A673 (cell line): ENCODE measurements at regions not wholly inside any gene's neighbourhood (a gene's known extent, or its start where the extent isn't known, plus 50 kb on each side); places are given as distances from the start of the nearest gene placed in this dataset.

Source experiments
- BruUV-seq: library from RNA; stranded (reverse); fragments of 400-500 nt; replicated peaks from 2 replicates; lab custom pipeline; 2021; lab: Mats Ljungman, UMichigan
- CTCF ChIA-PET: fragments of 300-600 bp; sonication (Branson Sonifier 250); formaldehyde crosslinking; loops from one replicate; lab custom pipeline; 2022; ENCODE audit warnings: antibody characterized with exemption; lab: Charles Lee
- POLR2A ChIA-PET: fragments of 300-600 bp; sonication (Branson Sonifier 250); formaldehyde crosslinking; loops from one replicate; lab custom pipeline; 2022; ENCODE audit warnings: antibody characterized with exemption; ENCODE audit not compliant: low non-redundant PET; lab: Charles Lee
- DNase-seq: peaks from one replicate; pipeline ENCODE4 v3.0.0-alpha.2; 2015; ENCODE audit warnings: low spot score
- H3K27ac ChIP-seq: fragments of 200-600 bp; sonication (generic); 2 replicates; pipeline ENCODE4 v1.5.1; 2016; ENCODE audit warnings: mixed run types, low read depth, mild to moderate bottlenecking, mixed read lengths, antibody characterized with exemption, low read length; ENCODE audit not compliant: poor library complexity, severe bottlenecking
- H3K27me3 ChIP-seq: fragments of 200-600 bp; sonication (generic); replicated peaks from 2 replicates; pipeline ENCODE4 v1.6.1; 2017; ENCODE audit warnings: mixed run types, low read depth, mild to moderate bottlenecking, mixed read lengths, antibody characterized with exemption, low read length; ENCODE audit not compliant: insufficient read depth, poor library complexity
- H3K36me3 ChIP-seq: fragments of 200-600 bp; sonication (generic); 2 replicates; pipeline ENCODE4 v1.6.1; 2016; ENCODE audit warnings: mixed run types, mild to moderate bottlenecking, mixed read lengths, antibody characterized with exemption, low read length; ENCODE audit not compliant: insufficient read depth, poor library complexity, severe bottlenecking
- H3K4me1 ChIP-seq: fragments of 200-600 bp; sonication (generic); 2 replicates; pipeline ENCODE4 v1.6.1; 2017; ENCODE audit warnings: mixed run types, mild to moderate bottlenecking, mixed read lengths, antibody characterized with exemption, low read length; ENCODE audit not compliant: insufficient read depth, poor library complexity, severe bottlenecking
- H3K4me3 ChIP-seq: fragments of 200-600 bp; sonication (generic); 2 replicates; pipeline ENCODE4 v1.5.1; 2016; ENCODE audit warnings: low read depth, mixed run types, mild to moderate bottlenecking, mixed read lengths, low read length; ENCODE audit not compliant: poor library complexity, severe bottlenecking
- H3K9me3 ChIP-seq: fragments of 200-600 bp; sonication (generic); 2 replicates; pipeline ENCODE4 v1.6.1; 2016; ENCODE audit warnings: mixed run types, low read depth, mild to moderate bottlenecking, mixed read lengths, antibody characterized with exemption, low read length; ENCODE audit not compliant: poor library complexity, severe bottlenecking
- CTCF ChIP-seq: fragments of 300-800, 200-600 bp; sonication (generic); conservative IDR thresholded peaks from 2 replicates; pipeline ENCODE4 v1.5.1; 2017; ENCODE audit warnings: low read depth, mild to moderate bottlenecking, antibody characterized with exemption, low read length, moderate library complexity, mixed read lengths
- EZH2 ChIP-seq: fragments of 200-600 bp; sonication (generic); IDR thresholded peaks from 2 replicates; pipeline ENCODE4 v1.6.1; 2017; ENCODE audit warnings: borderline replicate concordance, low read depth, mild to moderate bottlenecking, mixed read lengths, antibody characterized with exemption, low read length; ENCODE audit not compliant: poor library complexity, severe bottlenecking
- intact Hi-C: fragments of 100-400 bp; cut with micrococcal nuclease; formaldehyde crosslinking; loops from one replicate; pipeline ENCODE4 v1.10.0; 2022; ENCODE audit not compliant: unreplicated experiment

GRCh38 chr2:64213532-64214275, 69.5 kb upstream of the PELI1 start:
- TF ChIP-seq CTCF (no peak), EZH2 (no peak)
- ChIA-PET CTCF (no interaction called here), POLR2A (no interaction called here)
- intact Hi-C loops = no loop called here
- Histone ChIP-seq H3K4me1 (peaks cover 6% of the 10 kb centered on the region), H3K4me3 (no peak overlapping the region), H3K9me3 (no peaks in the 10 kb centered on the region), H3K27ac (no peak overlapping the region), H3K36me3 (no peaks in the 10 kb centered on the region), H3K27me3 (no peaks in the 10 kb centered on the region)
- BruUV-seq = no TSS peak
- no peak for DNase-seq

- Histone ChIP-seq H3K4me1 (peaks cover 6% of the 10 kb centered on the region), H3K27ac (no peak overlapping the region), H3K36me3 (no peaks in the 10 kb centered on the region), H3K27me3 (no peaks in the 10 kb centered on the region), H3K9me3 (no peaks in the 10 kb centered on the region), H3K4me3 (no peak overlapping the region)
- intact Hi-C loops = no loop called here
- no peak for DNase-seq
- TF ChIP-seq EZH2 (no peak), CTCF (no peak)
- ChIA-PET CTCF (no interaction called here), POLR2A (no interaction called here)
- BruUV-seq = no TSS peak
Measured at GRCh38 chr2:64214281-64215115, 70.3 kb upstream of the PELI1 start.

- Histone ChIP-seq H3K9me3 (no peaks in the 10 kb centered on the region), H3K27me3 (no peaks in the 10 kb centered on the region), H3K4me3 (no peak overlapping the region), H3K4me1 (peaks cover 6% of the 10 kb centered on the region), H3K27ac (no peak overlapping the region), H3K36me3 (no peaks in the 10 kb centered on the region)
- ChIA-PET CTCF (no interaction called here), POLR2A (no interaction called here)
- intact Hi-C loops = no loop called here
- DNase-seq = no peak
- no peak for TF ChIP-seq CTCF
- no peak for TF ChIP-seq EZH2
- BruUV-seq = no TSS peak
Measured at GRCh38 chr2:64217198-64217869, 73.1 kb upstream of the PELI1 start.
